ENCODE measurements at regions not wholly inside any gene's neighbourhood (a gene's known extent, or its start where the extent isn't known, plus 50 kb on each side); places are given as distances from the start of the nearest gene placed in this dataset.

DNA sequence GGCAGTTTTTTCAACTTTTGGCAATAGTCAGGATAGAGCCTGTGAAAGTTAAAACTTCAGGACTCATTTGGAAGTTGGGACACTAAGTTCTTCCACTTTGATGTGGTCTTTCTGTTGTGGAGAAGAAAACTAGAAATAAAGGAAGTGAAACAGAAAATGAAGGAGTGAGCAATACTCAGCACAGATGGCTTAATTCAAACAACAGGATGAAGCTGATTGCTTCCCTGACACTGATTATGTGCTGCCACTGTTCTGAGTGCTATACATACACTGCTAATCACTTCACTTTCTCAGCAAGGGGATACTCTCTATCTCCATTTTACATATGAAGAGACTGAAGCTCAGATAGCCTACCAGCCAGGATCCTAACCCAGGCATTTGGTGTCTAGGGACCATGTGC, 235.1 kb upstream of the CPEB2 start:
- H3K27me3 Mint-ChIP-seq (ENCODE audit: low read depth), result peaks cover 54% of the 10 kb centered on the region
- no peaks in the 10 kb centered on the region; a peak in 1 of 7 replicates for H3K36me3 Mint-ChIP-seq (ENCODE audit: insufficient read depth in 1 of 3, low read depth in 3 of 3)
- H3K27me3 ChIP-seq (ENCODE audit: insufficient read depth, low read length), result no peaks in the 10 kb centered on the region
- no peaks in the 10 kb centered on the region for H3K9me3 ChIP-seq (ENCODE audit: control insufficient read depth, low read depth, low read length)
- no peak overlapping the region for H3K27ac Mint-ChIP-seq
- no peak overlapping the region for H3K9ac ChIP-seq (ENCODE audit: extremely low read depth, insufficient read length, low read length)
- H4K91ac ChIP-seq (ENCODE audit: insufficient read length, low read depth, low read length), result no peak overlapping the region
- no peaks in the 10 kb centered on the region for H3K79me1 ChIP-seq (ENCODE audit: insufficient read depth, low read depth, low read length, poor library complexity, severe bottlenecking)
- no peaks in the 10 kb centered on the region for H3K4me1 ChIP-seq (ENCODE audit: insufficient read depth, low read length)
- H2BK5ac ChIP-seq (ENCODE audit: insufficient read length, low read length), result no peak overlapping the region
- H3K14ac ChIP-seq (ENCODE audit: insufficient read depth, low read length), result no peak overlapping the region
- H2BK120ac ChIP-seq (ENCODE audit: low read depth, low read length, poor library complexity, severe bottlenecking), result no peak overlapping the region
- no peaks in the 10 kb centered on the region for H3K79me2 ChIP-seq (ENCODE audit: insufficient read depth, low read length)
- H3K4me2 ChIP-seq (ENCODE audit: insufficient read depth, insufficient read length, low read length), result no peak overlapping the region
- no peaks in the 10 kb centered on the region; a peak in 1 of 5 replicates for H3K9me3 Mint-ChIP-seq
- DNase-seq, result no peak
- H3K18ac ChIP-seq (ENCODE audit: insufficient read length, low read depth, low read length), result no peak overlapping the region
- no peaks in the 10 kb centered on the region for H3K23me2 ChIP-seq (ENCODE audit: insufficient read length, low read depth, low read length, poor library complexity, severe bottlenecking)
- no peak overlapping the region for H3K4ac ChIP-seq (ENCODE audit: low read depth, low read length)
- no peak overlapping the region for H4K8ac ChIP-seq (replicated peaks; ENCODE audit: insufficient read length, low read depth, low read length)
- no peak for TF ChIP-seq CTCF (conservative IDR thresholded peaks at IDR 0.05)
- H2AFZ ChIP-seq (ENCODE audit: low read length), result no peak overlapping the region
- H4K20me1 ChIP-seq (ENCODE audit: control insufficient read depth, insufficient read depth, insufficient read length), result no peaks in the 10 kb centered on the region
- H3K23ac ChIP-seq (ENCODE audit: insufficient read length, low read depth, low read length), result no peak overlapping the region
- H3K27ac ChIP-seq (ENCODE audit: insufficient read length, low read depth, low read length), result no peak overlapping the region
- H3K56ac ChIP-seq (ENCODE audit: insufficient read length, low read depth, low read length), result no peak overlapping the region
- no peak overlapping the region for H2BK15ac ChIP-seq (ENCODE audit: low read depth, low read length)
- no peak overlapping the region for H3T11ph ChIP-seq (ENCODE audit: low read length)
- H2AK5ac ChIP-seq (ENCODE audit: insufficient read length, low read length), result no peak overlapping the region
- H4K5ac ChIP-seq (ENCODE audit: insufficient read length, low read depth, low read length), result no peak overlapping the region
- H3K4me3 Mint-ChIP-seq, result no peak overlapping the region
- no peak overlapping the region for H2BK20ac ChIP-seq (ENCODE audit: low read depth, low read length, poor library complexity, severe bottlenecking)
- H2BK12ac ChIP-seq (ENCODE audit: insufficient read length, low read depth, low read length), result no peak overlapping the region
- peaks cover 0 to 5% of the 10 kb centered on the region in 2 experiments; a peak in 2 of 4 replicates for H3K4me1 Mint-ChIP-seq

All from H9 (cell line).